Right cardiac atrium (tissue), 5 donors: ENCODE measurements at regions not wholly inside any gene's neighbourhood (a gene's known extent, or its start where the extent isn't known, plus 50 kb on each side); places are given as distances from the start of the nearest gene placed in this dataset.
"Not testable (repeated sequence)": the region's sequence is repeated elsewhere in the genome, so short reads cannot be mapped to it uniquely, and the experiment has no call there.

Source experiments
- ATAC-seq, 2 donors: fragments of 200-7000 bp; cut with Tn5 transposase; one replicate each; pipeline versions ENCODE4 v1.8.0 to v1.9.1; 2020; ENCODE audit warnings: moderate library complexity in 2 of 2, mild to moderate bottlenecking in 1 of 2
- DNase-seq, 3 donors: peaks; one replicate each; pipeline ENCODE4 v3.0.0-alpha.2; 2020
- H3K27ac ChIP-seq: one replicate; pipeline ENCODE4 v1.5.1; 2013; ENCODE audit warnings: mild to moderate bottlenecking, low read length, control low read depth, moderate library complexity
- H3K27me3 ChIP-seq: one replicate; pipeline ENCODE4 v1.6.1; 2013; ENCODE audit not compliant: control insufficient read depth, insufficient read depth
- H3K4me1 ChIP-seq: one replicate; pipeline ENCODE4 v1.6.1; 2013; ENCODE audit warnings: low read length; ENCODE audit not compliant: control insufficient read depth, insufficient read depth
- H3K4me3 ChIP-seq: one replicate; pipeline ENCODE4 v1.5.1; 2013; ENCODE audit warnings: low read length, control low read depth
- H3K9me3 ChIP-seq: one replicate; pipeline ENCODE4 v1.6.1; 2013; ENCODE audit warnings: low read length; ENCODE audit not compliant: control insufficient read depth
- WGBS: extraction: QIAGEN DNeasy Blood & Tissue Kit; methylation state at CpG from one replicate; pipeline ENCODE4 v1.1.7; 2013; 5-methylcytosine and 5-hydroxymethylcytosine counted together
- intact Hi-C, 4 donors: fragments of 100-400 bp; cut with DNase I; formaldehyde crosslinking; loops; one replicate each; pipeline versions ENCODE4 v1.11.0 to v1.14.0; 2022 to 2023
- donor health status: healthy with polysubstance abuse.
- donor health status: DM: no; HTN: yes; CAD: no.
- donor health status: DM: no; HTN: no; CAD: no.
- donor health status: DM: no; HTN: yes; CAD: no; lungs with severe emphysema.
- donor health status: DM: yes; HTN: yes; CAD: no.

DNA sequence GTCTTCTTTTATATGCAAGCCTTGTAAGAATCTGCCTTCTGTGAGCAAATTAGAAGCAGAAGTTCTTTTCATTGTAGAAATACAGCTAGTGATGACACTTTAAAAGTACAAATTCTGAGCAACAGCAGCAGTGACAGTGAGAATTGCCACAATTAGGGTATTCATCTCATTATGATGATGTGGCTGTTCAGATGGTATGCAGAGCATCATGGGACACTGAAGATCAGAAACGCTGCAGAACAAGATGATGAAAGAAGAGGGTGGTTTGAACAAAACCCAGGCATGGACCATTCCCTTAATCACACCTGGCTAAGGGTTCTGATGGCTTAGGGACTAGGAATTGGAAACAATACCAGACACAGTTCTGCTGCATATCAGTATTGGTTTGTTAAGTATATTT lies 312.7 kb upstream of the TBX18 start:
- intact Hi-C loops = no loop called here

DNA sequence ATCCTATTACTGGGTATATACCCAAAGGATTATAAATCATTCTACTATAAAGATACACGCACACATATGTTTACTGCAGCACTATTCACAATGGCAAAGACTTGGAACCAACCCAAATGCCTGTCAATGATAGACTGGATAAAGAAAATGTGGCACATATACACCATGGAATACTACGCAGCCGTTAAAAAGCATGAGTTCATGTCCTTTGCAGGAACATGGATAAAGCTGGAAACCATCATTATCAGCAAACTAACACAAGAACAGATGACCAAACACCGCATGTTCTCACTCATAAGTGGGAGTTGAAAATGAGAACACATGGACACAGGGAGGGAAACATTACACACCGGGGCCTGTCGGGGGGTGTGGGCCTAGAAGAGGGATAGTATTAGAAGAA lies 307.4 kb upstream of the TBX18 start:
- H3K4me1 ChIP-seq, DNase-seq, intact Hi-C loops, H3K9me3 ChIP-seq, H3K27me3 ChIP-seq, H3K27ac ChIP-seq, H3K4me3 ChIP-seq, ATAC-seq: not testable (repeated sequence)
- 96% methylated on average over 6 of the region's 6 CpGs for WGBS

More for the DNA sequence above, 312.7 kb upstream of the TBX18 start:
- Histone ChIP-seq H3K9me3 (no peaks in the 10 kb centered on the region), H3K4me3 (no peak overlapping the region), H3K4me1 (no peaks in the 10 kb centered on the region), H3K27me3 (no peaks in the 10 kb centered on the region), H3K27ac (no peak overlapping the region)
- 19% methylated on average over 1 of the region's 1 CpG for whole genome bisulfite sequencing
- no peak for DNase-seq
- no peak for ATAC-seq

DNA sequence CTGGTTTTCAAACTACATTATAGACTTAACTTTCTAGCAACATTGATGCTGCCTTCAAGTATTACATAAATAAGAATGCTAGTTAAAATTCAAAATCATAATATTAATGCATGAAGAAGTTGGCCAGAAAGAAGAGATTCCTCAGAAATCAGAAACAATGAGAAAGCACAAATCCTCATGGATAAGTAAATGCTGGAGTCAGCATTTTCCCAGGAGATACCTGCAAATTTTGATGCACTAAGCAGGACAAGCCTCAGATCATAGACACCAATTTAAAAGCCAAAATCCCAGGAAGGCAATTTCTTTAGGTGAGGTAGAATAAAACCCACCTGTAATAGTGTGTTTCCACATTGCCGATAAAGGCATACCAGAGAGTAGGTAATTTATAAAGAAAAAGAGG lies 305.2 kb upstream of the TBX18 start:
- H3K27me3 ChIP-seq = no peaks in the 10 kb centered on the region
- no peak overlapping the region for H3K27ac ChIP-seq
- H3K9me3 ChIP-seq = no peaks in the 10 kb centered on the region
- WGBS = 98% methylated on average over 1 of the region's 1 CpG
- no peaks in the 10 kb centered on the region for H3K4me1 ChIP-seq
- DNase-seq = no peak
- no peak overlapping the region for H3K4me3 ChIP-seq
- no peak for ATAC-seq
- intact Hi-C loops = no loop called here

DNA sequence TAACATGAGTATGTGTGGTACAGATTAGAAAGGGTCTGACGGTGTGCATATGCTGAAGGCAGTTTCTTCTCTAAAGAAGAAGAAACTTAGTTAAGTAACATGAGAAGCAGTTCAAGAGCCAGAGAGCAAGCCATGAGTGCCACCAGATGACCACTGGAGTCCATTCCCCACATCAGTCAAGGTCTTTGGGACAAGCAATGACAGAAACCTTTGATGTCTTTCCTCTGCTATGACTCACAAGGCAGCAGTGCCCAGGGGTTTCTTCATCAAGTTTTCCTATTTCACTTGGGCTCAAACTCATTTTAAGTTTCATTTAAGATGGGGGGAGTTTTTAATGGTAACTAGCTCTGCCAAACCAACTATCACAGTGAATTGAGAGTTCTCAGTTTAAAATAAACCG lies 303.8 kb upstream of the TBX18 start:
- Histone ChIP-seq H3K27ac (no peak overlapping the region), H3K9me3 (no peaks in the 10 kb centered on the region), H3K27me3 (no peaks in the 10 kb centered on the region), H3K4me3 (no peak overlapping the region), H3K4me1 (no peaks in the 10 kb centered on the region)
- no peak for DNase-seq
- ATAC-seq = no peak
- 76% methylated on average over 2 of the region's 2 CpGs for WGBS
- intact Hi-C loops = no loop called here

DNA sequence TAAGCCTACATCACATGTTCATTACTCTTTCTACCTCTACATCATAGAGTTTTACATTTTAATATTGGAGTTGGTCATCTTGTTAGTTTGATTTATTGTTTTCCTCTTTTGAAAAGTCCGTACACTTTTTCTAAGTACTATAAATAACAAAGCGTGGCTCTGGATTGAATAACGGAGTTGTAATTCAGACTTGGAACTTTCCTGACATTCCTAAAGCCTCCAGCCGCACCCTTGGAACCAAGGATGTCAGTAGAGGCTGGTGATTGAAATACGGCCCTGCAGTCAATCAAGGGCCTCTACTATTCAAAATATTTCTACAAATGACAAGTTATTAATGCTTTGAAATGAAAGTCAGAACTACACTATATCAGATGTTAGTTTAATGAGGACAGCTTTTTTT lies 301.9 kb upstream of the TBX18 start:
- ATAC-seq (no peak), DNase-seq (no peak)
- no peaks in the 10 kb centered on the region for H3K4me1 ChIP-seq
- intact Hi-C loops = no loop called here
- H3K27ac ChIP-seq = no peak overlapping the region
- no peak overlapping the region for H3K4me3 ChIP-seq
- H3K9me3 ChIP-seq = no peaks in the 10 kb centered on the region
- 55% methylated on average over 5 of the region's 5 CpGs for WGBS
- no peaks in the 10 kb centered on the region for H3K27me3 ChIP-seq

DNA sequence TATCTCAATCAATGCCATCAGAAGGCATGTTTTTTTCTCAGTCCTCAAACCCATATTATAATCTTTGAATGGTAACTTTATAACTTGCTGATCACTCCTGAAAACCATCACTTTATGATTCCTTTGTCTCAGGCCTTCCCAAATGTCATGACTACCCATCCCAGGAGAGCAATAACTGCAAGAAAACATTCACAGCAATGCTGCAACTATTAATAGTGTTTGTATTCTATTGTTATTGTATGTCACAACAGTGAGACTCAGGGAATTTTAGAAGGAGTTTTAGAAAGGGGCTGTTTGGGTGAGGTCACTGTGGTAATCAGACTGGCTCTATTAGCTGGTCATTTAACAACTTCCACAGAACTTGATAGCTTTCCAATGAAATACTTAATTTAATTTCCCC lies 301.4 kb upstream of the TBX18 start:
- DNase-seq = no peak
- no peak overlapping the region for H3K4me3 ChIP-seq
- no peaks in the 10 kb centered on the region for H3K9me3 ChIP-seq
- no peak overlapping the region for H3K27ac ChIP-seq
- intact Hi-C loops = no loop called here
- no peaks in the 10 kb centered on the region for H3K4me1 ChIP-seq
- ATAC-seq = no peak
- no peaks in the 10 kb centered on the region for H3K27me3 ChIP-seq

DNA sequence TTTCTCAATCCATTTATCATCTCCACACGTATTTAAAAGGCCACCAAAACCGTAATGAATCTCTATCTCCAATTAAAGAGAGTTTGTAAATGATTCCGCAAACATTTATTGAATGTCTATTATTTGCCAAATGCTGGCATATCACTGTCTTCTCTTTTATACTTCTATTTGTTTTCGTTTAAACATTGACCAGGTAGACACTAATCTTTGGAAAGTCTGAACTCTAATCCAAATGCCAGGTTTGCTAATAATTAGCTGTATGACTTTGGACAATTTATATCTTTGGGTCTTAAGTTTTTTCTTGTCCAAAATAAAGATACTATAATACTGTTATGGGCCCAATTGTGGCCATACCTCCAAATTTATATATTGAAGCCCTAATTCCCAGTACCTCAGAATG lies 299.2 kb upstream of the TBX18 start:
- Histone ChIP-seq H3K4me1 (no peaks in the 10 kb centered on the region), H3K4me3 (no peak overlapping the region), H3K27me3 (no peaks in the 10 kb centered on the region), H3K9me3 (no peaks in the 10 kb centered on the region), H3K27ac (no peak overlapping the region)
- ATAC-seq (no peak), DNase-seq (no peak)
- intact Hi-C loops = no loop called here
- 68% methylated on average over 4 of the region's 4 CpGs for WGBS

DNA sequence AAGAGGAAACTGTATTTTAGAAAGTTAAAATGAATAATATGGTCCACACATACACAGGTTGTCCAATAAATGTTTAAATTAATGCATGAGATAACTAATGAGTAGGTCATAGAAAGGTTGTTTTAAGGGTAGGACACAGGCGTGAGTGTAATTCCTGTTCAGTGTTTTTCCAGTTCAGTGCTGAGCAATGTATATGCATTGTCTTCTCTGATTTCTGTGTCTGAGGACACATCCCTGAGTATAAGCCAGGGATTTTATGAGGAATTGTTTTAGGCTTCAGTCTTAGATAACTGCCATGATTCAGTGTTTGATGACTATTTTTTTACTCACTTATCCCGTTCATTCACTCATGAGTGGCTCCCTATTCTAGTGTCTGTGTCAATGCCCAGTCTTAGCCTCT lies 298.5 kb upstream of the TBX18 start:
- H3K9me3 ChIP-seq = no peaks in the 10 kb centered on the region
- H3K27me3 ChIP-seq = no peaks in the 10 kb centered on the region
- ATAC-seq (no peak), DNase-seq (no peak)
- no peaks in the 10 kb centered on the region for H3K4me1 ChIP-seq
- WGBS = 80% methylated on average over 2 of the region's 2 CpGs
- intact Hi-C loops = no loop called here
- no peak overlapping the region for H3K27ac ChIP-seq
- H3K4me3 ChIP-seq = no peak overlapping the region

DNA sequence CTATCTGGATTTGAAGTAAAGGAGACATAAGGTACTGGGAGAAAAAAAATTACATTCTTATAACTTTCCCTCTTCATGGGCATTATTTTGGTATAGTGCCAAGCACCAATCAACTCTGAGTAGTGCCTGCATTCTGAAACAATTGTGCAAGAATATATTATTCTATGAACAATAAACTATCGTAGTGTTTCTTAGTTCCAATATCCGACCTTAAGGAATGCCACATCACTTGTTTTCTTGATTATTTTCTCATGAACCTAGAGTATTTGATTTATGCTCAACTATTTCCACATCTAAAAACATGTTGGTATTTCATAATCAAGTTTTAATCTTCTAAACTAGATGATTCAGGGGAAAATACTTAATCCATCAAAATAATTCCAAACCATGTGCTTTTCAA lies 294.4 kb upstream of the TBX18 start:
- no peaks in the 10 kb centered on the region for H3K27me3 ChIP-seq
- intact Hi-C loops = no loop called here
- no peak overlapping the region for H3K27ac ChIP-seq
- ATAC-seq (no peak), DNase-seq (no peak)
- 55% methylated on average over 2 of the region's 2 CpGs for WGBS
- H3K9me3 ChIP-seq = no peaks in the 10 kb centered on the region
- no peak overlapping the region for H3K4me3 ChIP-seq
- H3K4me1 ChIP-seq = no peaks in the 10 kb centered on the region

DNA sequence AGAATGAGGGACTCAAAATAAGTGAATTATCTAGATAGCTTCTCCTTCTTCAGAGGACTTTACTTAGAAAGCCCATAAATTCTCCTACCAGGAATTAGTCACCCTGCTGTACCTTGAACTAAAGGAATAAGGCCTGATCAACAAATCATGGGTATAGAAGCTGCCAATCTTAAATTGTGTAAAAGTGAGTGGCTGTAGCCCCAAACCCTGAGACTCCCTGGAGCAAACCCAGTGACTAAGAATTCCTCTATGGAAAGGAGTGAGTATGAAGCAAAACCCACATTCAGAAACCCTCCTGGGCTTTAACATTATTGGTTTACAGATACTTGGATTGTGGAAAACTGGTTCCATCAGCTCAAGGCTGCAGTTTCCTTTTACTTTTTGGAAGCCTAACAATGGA lies 285.8 kb upstream of the TBX18 start:
- DNase-seq (no peak), ATAC-seq (no peak)
- H3K27me3 ChIP-seq = no peaks in the 10 kb centered on the region
- no peak overlapping the region for H3K4me3 ChIP-seq
- no peaks in the 10 kb centered on the region for H3K9me3 ChIP-seq
- intact Hi-C loops = no loop called here
- H3K4me1 ChIP-seq = no peaks in the 10 kb centered on the region
- no peak overlapping the region for H3K27ac ChIP-seq

DNA sequence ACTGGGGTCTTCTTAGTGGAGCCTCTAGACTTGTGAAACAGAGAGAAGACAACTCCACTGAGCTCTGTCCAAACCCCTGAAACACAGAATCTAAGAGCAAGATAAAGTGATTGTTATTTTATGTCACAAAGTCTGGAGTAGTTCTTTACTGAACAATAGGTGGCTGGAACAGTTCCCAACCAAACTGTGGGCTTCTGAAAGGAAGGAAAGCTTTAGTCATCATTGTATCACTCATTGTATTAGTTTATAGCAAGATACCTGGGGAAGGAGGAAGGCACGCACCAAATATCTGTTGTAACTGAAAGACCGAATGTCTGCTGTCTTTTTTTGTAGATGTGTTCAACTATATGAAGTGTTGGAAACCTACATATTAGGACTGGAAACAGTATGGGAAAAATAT lies 284.9 kb upstream of the TBX18 start:
- H3K4me1 ChIP-seq = no peaks in the 10 kb centered on the region
- intact Hi-C loops = no loop called here
- 77% methylated on average over 2 of the region's 2 CpGs for WGBS
- no peak overlapping the region for H3K4me3 ChIP-seq
- DNase-seq = no peak
- H3K9me3 ChIP-seq = no peaks in the 10 kb centered on the region
- H3K27ac ChIP-seq = no peak overlapping the region
- no peak for ATAC-seq
- no peaks in the 10 kb centered on the region for H3K27me3 ChIP-seq

DNA sequence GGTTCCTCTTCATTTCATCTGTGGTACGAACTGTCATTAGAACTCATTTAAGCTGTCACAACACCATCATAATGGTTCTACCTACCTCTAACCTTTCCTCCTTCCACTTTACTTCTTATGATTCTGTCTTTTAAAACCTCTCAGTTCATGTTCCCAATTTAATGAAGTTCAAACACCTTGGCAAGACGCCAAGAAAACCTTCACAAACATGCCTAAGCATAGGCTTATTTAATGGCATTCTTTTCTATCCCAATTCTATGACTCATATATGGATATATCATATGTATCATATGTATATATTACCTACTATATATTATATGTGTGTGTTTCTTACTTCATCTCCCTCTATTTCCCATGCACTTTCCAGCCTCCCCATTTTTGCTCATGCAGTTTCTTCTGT lies 283.4 kb upstream of the TBX18 start:
- no peak overlapping the region for H3K27ac ChIP-seq
- no peak for DNase-seq
- intact Hi-C loops = no loop called here
- H3K9me3 ChIP-seq = no peaks in the 10 kb centered on the region
- no peaks in the 10 kb centered on the region for H3K4me1 ChIP-seq
- no peak overlapping the region for H3K4me3 ChIP-seq
- H3K27me3 ChIP-seq = no peaks in the 10 kb centered on the region
- no peak for ATAC-seq
- WGBS = 58% methylated on average over 2 of the region's 2 CpGs
